ENCODE measurements at regions not wholly inside any gene's neighbourhood (a gene's known extent, or its start where the extent isn't known, plus 50 kb on each side); places are given as distances from the start of the nearest gene placed in this dataset.

DNA sequence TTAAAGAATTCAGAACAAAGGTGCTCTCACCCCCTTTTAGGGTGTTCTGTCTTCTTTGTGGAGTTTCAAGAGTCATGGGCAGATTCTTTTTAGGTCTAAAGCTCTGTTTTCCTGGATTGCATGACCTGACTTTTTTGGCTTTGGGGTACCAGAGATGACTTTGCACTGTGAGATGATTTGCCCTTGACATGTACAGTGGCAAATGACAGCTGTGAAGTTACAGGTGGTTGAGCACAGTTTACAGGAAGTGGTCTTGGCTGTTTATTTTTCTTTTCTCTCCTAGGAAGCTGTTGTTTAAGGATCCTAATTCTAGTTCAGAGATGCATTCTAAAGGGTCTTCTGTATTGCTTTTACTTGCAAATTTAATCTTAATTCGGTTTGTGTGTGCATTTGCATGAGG, 83.8 kb upstream of the METAP2 start:
- TF ChIP-seq ARNTL (CRISPR knock-in tag; IDR thresholded peaks at IDR 0.05; ENCODE audit: borderline replicate concordance, low read depth) (no peak), BACH2 (CRISPR knock-in tag; IDR thresholded peaks at IDR 0.05; ENCODE audit: borderline replicate concordance) (no peak), ZNF8 (CRISPR knock-in tag; IDR thresholded peaks at IDR 0.05) (no peak), ZC3H10 (CRISPR knock-in tag; IDR thresholded peaks at IDR 0.05) (no peak), GLIS3 (CRISPR knock-in tag; IDR thresholded peaks at IDR 0.05) (no peak), ZFP30 (CRISPR knock-in tag; IDR thresholded peaks at IDR 0.05) (no peak), ZNF70 (CRISPR knock-in tag; IDR thresholded peaks at IDR 0.05) (no peak)
- TF ChIP-seq, protein P1, sequence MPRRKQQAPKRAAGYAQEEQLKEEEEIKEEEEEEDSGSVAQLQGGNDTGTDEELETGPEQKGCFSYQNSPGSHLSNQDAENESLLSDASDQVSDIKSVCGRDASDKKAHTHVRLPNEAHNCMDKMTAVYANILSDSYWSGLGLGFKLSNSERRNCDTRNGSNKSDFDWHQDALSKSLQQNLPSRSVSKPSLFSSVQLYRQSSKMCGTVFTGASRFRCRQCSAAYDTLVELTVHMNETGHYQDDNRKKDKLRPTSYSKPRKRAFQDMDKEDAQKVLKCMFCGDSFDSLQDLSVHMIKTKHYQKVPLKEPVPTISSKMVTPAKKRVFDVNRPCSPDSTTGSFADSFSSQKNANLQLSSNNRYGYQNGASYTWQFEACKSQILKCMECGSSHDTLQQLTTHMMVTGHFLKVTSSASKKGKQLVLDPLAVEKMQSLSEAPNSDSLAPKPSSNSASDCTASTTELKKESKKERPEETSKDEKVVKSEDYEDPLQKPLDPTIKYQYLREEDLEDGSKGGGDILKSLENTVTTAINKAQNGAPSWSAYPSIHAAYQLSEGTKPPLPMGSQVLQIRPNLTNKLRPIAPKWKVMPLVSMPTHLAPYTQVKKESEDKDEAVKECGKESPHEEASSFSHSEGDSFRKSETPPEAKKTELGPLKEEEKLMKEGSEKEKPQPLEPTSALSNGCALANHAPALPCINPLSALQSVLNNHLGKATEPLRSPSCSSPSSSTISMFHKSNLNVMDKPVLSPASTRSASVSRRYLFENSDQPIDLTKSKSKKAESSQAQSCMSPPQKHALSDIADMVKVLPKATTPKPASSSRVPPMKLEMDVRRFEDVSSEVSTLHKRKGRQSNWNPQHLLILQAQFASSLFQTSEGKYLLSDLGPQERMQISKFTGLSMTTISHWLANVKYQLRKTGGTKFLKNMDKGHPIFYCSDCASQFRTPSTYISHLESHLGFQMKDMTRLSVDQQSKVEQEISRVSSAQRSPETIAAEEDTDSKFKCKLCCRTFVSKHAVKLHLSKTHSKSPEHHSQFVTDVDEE (CRISPR knock-in tag; IDR thresholded peaks at IDR 0.05), result no peak
- TF ChIP-seq, protein P2, sequence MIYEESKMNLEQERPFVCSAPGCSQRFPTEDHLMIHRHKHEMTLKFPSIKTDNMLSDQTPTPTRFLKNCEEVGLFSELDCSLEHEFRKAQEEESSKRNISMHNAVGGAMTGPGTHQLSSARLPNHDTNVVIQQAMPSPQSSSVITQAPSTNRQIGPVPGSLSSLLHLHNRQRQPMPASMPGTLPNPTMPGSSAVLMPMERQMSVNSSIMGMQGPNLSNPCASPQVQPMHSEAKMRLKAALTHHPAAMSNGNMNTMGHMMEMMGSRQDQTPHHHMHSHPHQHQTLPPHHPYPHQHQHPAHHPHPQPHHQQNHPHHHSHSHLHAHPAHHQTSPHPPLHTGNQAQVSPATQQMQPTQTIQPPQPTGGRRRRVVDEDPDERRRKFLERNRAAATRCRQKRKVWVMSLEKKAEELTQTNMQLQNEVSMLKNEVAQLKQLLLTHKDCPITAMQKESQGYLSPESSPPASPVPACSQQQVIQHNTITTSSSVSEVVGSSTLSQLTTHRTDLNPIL (CRISPR knock-in tag; IDR thresholded peaks at IDR 0.05; ENCODE audit: low read depth), result no peak

DNA sequence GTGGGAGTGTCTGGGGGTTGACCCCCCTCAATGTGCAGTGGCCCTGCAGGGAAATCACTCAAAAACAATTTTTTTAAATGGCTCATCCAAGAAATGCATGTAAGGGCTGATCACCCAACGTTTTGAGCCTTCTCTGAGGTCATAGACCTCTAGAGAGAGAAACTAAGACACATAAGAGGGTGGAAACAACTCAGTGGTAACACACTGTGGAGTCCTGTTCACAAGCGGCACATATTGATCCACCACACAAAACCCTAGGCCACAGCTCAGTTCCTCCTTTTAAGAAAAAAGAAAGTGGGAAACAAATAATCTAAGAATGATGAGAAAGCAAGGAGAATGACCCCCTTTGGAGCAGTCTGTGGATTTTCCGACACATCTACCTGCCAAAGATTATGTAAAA, 83.0 kb upstream of the METAP2 start:
- no peak for ATAC-seq

More for the DNA sequence above, 83.8 kb upstream of the METAP2 start:
- no peak for ATAC-seq

DNA sequence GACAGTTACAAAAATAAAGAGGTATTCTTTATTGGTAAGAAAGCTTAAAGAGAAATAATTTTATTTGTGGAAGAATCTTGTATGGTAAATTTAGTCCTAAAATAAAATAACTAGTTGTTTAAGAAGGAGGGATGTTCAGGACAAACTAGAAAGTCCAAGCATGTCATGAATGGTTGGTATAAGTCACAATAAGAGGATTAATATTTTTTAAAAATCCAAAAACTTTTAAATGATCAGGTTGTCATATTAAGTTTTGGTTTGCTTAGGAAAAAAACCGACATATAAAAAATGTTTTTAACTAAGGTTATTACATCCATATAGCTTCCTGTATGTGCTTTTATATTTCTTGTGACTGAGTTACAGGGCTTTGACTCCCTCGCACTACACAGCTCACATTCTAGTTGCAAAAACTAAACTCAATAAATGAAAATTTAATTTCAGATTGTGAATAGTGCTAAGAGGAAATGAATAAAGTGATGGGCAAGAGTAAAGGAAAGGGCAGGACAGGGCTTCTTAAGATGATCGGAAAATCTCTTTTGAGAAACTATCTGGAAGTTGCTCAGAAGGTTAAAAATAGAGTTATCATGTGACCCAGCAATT, 80.7 kb upstream of the METAP2 start:
- TF ChIP-seq ISL1 (CRISPR knock-in tag; IDR thresholded peaks at IDR 0.05), result no peak
- no peak for TF ChIP-seq GLIS3 (CRISPR knock-in tag; IDR thresholded peaks at IDR 0.05)
- ATAC-seq, result no peak

More for the DNA sequence above, 83.0 kb upstream of the METAP2 start:
- TF ChIP-seq ZNF8 (CRISPR knock-in tag; IDR thresholded peaks at IDR 0.05) (no peak), PPARA (CRISPR knock-in tag; IDR thresholded peaks at IDR 0.05; ENCODE audit: borderline replicate concordance) (no peak), RARB (CRISPR knock-in tag; IDR thresholded peaks at IDR 0.05) (no peak), ISL1 (CRISPR knock-in tag; IDR thresholded peaks at IDR 0.05) (no peak)
- TF ChIP-seq, protein P3, sequence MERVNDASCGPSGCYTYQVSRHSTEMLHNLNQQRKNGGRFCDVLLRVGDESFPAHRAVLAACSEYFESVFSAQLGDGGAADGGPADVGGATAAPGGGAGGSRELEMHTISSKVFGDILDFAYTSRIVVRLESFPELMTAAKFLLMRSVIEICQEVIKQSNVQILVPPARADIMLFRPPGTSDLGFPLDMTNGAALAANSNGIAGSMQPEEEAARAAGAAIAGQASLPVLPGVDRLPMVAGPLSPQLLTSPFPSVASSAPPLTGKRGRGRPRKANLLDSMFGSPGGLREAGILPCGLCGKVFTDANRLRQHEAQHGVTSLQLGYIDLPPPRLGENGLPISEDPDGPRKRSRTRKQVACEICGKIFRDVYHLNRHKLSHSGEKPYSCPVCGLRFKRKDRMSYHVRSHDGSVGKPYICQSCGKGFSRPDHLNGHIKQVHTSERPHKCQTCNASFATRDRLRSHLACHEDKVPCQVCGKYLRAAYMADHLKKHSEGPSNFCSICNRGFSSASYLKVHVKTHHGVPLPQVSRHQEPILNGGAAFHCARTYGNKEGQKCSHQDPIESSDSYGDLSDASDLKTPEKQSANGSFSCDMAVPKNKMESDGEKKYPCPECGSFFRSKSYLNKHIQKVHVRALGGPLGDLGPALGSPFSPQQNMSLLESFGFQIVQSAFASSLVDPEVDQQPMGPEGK (CRISPR knock-in tag; IDR thresholded peaks at IDR 0.05; ENCODE audit: borderline replicate concordance), result no peak
- TF ChIP-seq, protein P4, sequence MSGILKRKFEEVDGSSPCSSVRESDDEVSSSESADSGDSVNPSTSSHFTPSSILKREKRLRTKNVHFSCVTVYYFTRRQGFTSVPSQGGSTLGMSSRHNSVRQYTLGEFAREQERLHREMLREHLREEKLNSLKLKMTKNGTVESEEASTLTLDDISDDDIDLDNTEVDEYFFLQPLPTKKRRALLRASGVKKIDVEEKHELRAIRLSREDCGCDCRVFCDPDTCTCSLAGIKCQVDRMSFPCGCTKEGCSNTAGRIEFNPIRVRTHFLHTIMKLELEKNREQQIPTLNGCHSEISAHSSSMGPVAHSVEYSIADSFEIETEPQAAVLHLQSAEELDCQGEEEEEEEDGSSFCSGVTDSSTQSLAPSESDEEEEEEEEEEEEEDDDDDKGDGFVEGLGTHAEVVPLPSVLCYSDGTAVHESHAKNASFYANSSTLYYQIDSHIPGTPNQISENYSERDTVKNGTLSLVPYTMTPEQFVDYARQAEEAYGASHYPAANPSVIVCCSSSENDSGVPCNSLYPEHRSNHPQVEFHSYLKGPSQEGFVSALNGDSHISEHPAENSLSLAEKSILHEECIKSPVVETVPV (CRISPR knock-in tag; IDR thresholded peaks at IDR 0.05), result no peak
- TF ChIP-seq, protein P1 (CRISPR knock-in tag; IDR thresholded peaks at IDR 0.05), result no peak

DNA sequence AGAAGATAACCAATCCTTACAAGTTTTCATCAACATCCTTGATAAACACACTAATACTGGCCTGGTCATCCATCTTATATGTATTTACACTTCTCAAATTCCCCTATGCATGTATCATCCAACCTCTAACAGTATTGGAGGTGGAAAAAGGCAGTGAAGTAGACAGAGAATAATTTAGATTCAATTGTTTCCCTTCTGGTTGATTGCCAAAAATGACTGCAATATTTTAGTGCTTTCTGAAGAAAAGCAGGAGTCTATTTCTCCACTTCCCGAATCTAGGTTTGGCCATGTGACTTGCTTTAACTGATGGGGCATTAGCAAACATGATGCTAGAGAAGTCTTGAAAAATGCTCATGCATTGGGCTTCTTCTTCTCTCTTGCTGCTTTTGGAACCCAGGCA, 78.3 kb upstream of the METAP2 start:
- no peak for ATAC-seq
- TF ChIP-seq ISL1 (CRISPR knock-in tag; IDR thresholded peaks at IDR 0.05) (peak; percentile 70), OSR1 (CRISPR knock-in tag; IDR thresholded peaks at IDR 0.05) (no peak), ZNF565 (CRISPR knock-in tag; conservative IDR thresholded peaks at IDR 0.05; ENCODE audit: low read depth) (no peak), SNAI2 (CRISPR knock-in tag; IDR thresholded peaks at IDR 0.05) (no peak)
- TF ChIP-seq, protein P2 (CRISPR knock-in tag; IDR thresholded peaks at IDR 0.05; ENCODE audit: low read depth), result no peak

Measured in SK-N-SH treated with all-trans-retinoic acid at 6 μM for 48 hours (cell line).